ENCODE measurements at regions not wholly inside any gene's neighbourhood (a gene's known extent, or its start where the extent isn't known, plus 50 kb on each side); places are given as distances from the start of the nearest gene placed in this dataset.

- H3K9me3 Mint-ChIP-seq = no peaks in the 10 kb centered on the region
- no peak overlapping the region for H3K27ac Mint-ChIP-seq
- no peak for ATAC-seq (replicated peaks)
- H3K4me1 Mint-ChIP-seq = peaks cover 6% of the 10 kb centered on the region
- no peak overlapping the region for H3K4me3 Mint-ChIP-seq
- no peaks in the 10 kb centered on the region for H3K36me3 Mint-ChIP-seq (ENCODE audit: low read depth)
- peaks cover 3% of the 10 kb centered on the region for H3K27me3 Mint-ChIP-seq
These were observed 68.0 kb downstream of the RGS12 start for GRCh38 chr4:3360777-3361176.

- H3K27ac Mint-ChIP-seq = no peak overlapping the region
- H3K4me1 Mint-ChIP-seq = peaks cover 6% of the 10 kb centered on the region
- ATAC-seq (replicated peaks) = no peak
- H3K27me3 Mint-ChIP-seq = peaks cover 3% of the 10 kb centered on the region
- H3K9me3 Mint-ChIP-seq = no peaks in the 10 kb centered on the region
- no peak overlapping the region for H3K4me3 Mint-ChIP-seq
- no peaks in the 10 kb centered on the region for H3K36me3 Mint-ChIP-seq (ENCODE audit: low read depth)
These were observed 68.6 kb downstream of the RGS12 start for GRCh38 chr4:3361406-3361805.

- Mint-ChIP-seq H3K27me3 (peaks cover 3% of the 10 kb centered on the region), H3K4me1 (peaks cover 6% of the 10 kb centered on the region), H3K27ac (no peak overlapping the region), H3K9me3 (no peaks in the 10 kb centered on the region), H3K4me3 (no peak overlapping the region), H3K36me3 (ENCODE audit: low read depth) (no peaks in the 10 kb centered on the region)
- no peak for ATAC-seq (replicated peaks)
These were observed 69.1 kb downstream of the RGS12 start for GRCh38 chr4:3361896-3362295.

DNA sequence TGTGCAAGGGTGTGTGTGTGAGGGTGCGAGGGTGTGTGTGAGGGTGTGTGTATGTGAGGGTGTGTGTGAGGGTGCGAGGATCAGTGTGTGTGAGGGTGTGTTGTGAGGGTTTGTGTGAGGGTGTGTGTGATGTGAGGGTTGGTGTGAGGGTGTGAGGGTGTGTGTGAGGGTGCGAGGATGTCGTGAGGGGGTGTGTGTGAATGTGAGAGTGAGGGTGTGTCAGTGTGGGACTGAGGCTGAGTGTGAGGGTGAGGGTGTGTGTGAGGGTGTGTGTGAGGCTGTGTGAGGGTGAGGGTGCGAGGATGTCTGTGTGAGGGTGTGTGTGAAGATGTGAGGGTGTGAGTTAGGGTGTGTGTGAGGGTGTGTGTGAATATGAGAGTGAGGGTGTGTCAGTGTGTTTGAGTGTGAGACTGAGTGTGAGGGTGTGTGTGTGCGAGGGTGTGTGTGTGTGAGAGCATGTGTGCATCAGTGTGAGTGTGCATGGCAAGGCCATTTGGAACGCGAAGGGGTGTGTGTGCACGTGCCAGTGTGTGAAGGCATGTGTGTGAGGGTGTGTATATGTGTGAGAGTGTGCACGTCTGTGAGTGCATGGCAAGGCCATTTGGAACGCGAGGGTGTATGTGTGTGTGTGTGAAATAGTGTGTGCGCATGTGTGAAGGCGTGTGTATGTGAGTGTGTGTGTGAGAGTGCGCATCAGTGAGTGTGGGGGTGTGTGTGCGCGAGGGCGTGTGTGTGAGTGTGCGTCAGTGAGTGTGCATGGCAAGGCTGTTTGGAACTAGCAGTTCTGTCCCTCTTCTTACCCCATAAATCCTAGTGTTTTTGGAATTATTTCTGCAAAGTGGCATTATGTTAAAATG, 69.8 kb downstream of the RGS12 start:
- peaks cover 3% of the 10 kb centered on the region for H3K27me3 Mint-ChIP-seq
- H3K36me3 Mint-ChIP-seq (ENCODE audit: low read depth) = no peaks in the 10 kb centered on the region
- ATAC-seq (replicated peaks) = no peak
- no peaks in the 10 kb centered on the region for H3K9me3 Mint-ChIP-seq
- no peak overlapping the region for H3K27ac Mint-ChIP-seq
- peaks cover 6% of the 10 kb centered on the region for H3K4me1 Mint-ChIP-seq
- no peak overlapping the region for H3K4me3 Mint-ChIP-seq

DNA sequence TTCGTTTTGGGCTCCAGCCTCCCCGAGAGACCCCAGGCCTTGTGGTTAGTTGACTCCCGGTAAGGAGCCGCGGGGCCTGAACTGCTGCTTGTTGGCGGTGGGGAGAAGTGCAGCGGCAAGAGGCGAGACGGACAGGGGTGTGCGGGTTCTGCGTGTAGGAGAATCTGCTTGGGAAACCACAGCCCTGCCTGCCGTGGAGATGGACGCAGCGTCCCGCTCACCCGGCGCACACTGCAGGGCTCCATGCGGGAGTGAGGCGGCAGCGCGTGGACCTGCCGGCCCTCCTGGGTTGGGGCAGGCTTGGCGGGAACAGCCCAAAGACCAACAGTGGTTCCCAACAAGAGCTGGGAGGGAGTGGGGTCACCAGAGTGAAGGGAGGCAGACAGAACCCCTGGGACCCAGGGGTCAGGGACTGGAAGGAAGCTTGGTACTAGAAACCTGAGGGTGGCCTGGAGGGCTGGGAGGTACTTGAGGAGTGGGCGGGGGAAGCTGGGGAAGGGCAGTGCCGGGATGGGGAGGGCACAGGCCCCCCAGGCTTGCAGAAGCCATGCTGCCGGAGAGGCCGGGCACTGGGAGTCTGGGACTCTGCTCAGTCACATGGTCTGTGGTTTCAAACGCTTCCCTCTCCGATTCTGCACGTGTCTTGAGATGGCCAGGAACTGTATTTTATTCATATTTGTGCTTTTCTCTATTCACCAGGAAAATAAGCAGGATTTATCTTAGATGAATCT, 70.8 kb downstream of the RGS12 start:
- Mint-ChIP-seq H3K27me3 (peaks cover 3% of the 10 kb centered on the region), H3K4me1 (peaks cover 6% of the 10 kb centered on the region), H3K9me3 (no peaks in the 10 kb centered on the region), H3K27ac (no peak overlapping the region), H3K4me3 (no peak overlapping the region), H3K36me3 (ENCODE audit: low read depth) (no peaks in the 10 kb centered on the region)
- no peak for ATAC-seq (replicated peaks)

GRCh38 chr4:3364199-3364598, 71.4 kb downstream of the RGS12 start:
- no peaks in the 10 kb centered on the region for H3K9me3 Mint-ChIP-seq
- H3K36me3 Mint-ChIP-seq (ENCODE audit: low read depth) = no peaks in the 10 kb centered on the region
- H3K4me3 Mint-ChIP-seq = no peak overlapping the region
- H3K27ac Mint-ChIP-seq = no peak overlapping the region
- no peak for ATAC-seq (replicated peaks)
- peaks cover 6% of the 10 kb centered on the region for H3K4me1 Mint-ChIP-seq
- H3K27me3 Mint-ChIP-seq = peaks cover 3% of the 10 kb centered on the region

DNA sequence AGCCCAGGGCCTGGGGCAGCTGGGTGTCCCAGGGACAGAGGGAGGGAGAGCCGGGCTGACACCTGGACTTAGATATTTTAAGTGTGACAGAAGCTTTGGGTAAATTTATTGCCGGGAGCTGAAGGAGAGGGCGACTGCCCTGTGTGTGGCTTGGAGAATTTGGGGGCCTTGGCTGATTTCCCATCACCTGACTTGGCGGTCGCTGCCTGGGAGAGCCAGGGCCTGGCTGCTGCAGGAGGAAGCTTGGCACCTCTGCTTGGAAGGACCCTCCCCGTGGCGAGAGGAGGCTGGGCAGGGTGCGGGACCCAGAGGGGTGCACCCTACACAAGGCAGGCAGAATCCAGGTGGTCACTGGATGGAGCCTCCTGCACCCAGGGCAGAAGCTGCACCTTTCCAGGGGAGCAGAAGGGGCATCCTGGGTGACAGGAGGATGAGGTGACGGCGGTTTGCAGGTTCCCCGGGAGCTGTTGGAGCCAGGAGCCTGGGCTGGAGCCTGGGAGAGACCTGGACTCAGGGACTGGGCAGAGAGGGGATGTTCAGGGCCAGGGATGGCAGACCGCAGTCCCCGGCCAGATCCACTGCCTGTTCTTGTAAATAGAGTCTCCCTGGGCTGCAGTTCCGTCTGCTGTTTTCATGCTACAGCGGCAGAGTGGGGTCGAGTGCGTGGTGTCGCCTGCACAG, 72.0 kb downstream of the RGS12 start:
- Mint-ChIP-seq H3K36me3 (ENCODE audit: low read depth) (no peaks in the 10 kb centered on the region), H3K27ac (no peak overlapping the region), H3K4me3 (no peak overlapping the region), H3K27me3 (peaks cover 7% of the 10 kb centered on the region), H3K4me1 (peaks cover 10% of the 10 kb centered on the region), H3K9me3 (no peaks in the 10 kb centered on the region)
- no peak for ATAC-seq (replicated peaks)

GRCh38 chr4:3365326-3365725, 72.5 kb downstream of the RGS12 start:
- no peak overlapping the region for H3K4me3 Mint-ChIP-seq

DNA sequence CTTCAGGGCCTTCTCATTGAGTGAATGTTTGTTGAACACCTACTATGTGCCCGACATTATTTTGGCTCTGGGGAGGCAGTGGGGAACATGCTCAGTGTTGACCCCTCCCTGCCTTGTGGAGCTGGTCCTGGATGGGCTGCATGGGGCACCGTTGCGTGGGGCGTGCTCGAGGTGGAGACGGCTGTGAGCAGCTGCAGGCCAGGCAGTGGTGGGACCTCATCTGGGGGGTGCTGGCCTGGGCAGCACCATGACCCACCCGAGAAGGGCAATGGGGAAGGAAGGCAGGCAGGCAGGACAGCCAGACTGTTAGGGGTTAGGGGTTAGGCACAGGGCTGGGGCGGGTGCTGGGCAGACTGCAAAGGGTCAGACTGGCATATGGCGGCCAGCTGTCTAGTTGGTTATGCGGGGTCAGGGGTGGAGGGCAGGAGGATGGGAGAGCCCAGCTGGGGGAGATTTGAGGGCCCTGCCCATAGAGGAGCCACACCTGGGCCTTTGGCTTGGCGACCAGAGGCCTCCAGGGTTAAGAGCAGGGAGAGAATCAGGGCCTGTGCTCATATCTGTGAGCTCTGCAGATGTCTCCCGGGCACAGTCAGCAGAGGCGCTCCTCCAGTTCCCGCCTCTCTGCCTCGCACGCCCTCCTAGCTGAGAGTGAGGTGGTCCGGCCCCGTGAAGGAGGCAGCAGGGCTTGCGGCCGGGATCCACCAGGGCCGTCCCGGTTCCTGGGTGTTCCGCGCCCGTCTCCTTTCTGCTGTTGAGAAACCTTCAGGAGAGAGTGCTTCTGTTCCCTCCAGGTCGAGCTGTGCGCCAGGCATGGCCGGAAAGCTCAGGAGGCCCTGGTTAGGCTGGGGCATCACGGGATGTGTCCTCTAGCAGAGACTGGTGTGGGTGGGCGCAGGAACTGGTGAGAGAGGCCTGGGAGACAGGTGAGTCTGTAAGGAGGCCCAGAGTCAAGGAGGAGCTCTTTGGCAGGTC, 73.3 kb downstream of the RGS12 start:
- Mint-ChIP-seq H3K9me3 (no peaks in the 10 kb centered on the region), H3K36me3 (ENCODE audit: low read depth) (no peaks in the 10 kb centered on the region), H3K27ac (no peak overlapping the region), H3K27me3 (peaks cover 14% of the 10 kb centered on the region), H3K4me1 (peaks cover 13% of the 10 kb centered on the region), H3K4me3 (no peak overlapping the region)
- ATAC-seq (replicated peaks) = no peak

More at GRCh38 chr4:3365326-3365725, 72.5 kb downstream of the RGS12 start:
- peaks cover 11% of the 10 kb centered on the region for H3K27me3 Mint-ChIP-seq
- no peaks in the 10 kb centered on the region for H3K36me3 Mint-ChIP-seq (ENCODE audit: low read depth)
- no peak for ATAC-seq (replicated peaks)
- H3K4me1 Mint-ChIP-seq = peaks cover 12% of the 10 kb centered on the region
- H3K27ac Mint-ChIP-seq = no peak overlapping the region
- H3K9me3 Mint-ChIP-seq = no peaks in the 10 kb centered on the region

- ATAC-seq (replicated peaks) = no peak
- H3K9me3 Mint-ChIP-seq = no peaks in the 10 kb centered on the region
- no peak overlapping the region for H3K27ac Mint-ChIP-seq
- H3K27me3 Mint-ChIP-seq = peaks cover 18% of the 10 kb centered on the region
- H3K4me1 Mint-ChIP-seq = peaks cover 15% of the 10 kb centered on the region
- H3K36me3 Mint-ChIP-seq (ENCODE audit: low read depth) = no peaks in the 10 kb centered on the region
- H3K4me3 Mint-ChIP-seq = no peak overlapping the region
These were observed 74.3 kb downstream of the RGS12 start for GRCh38 chr4:3366893-3367775.

DNA sequence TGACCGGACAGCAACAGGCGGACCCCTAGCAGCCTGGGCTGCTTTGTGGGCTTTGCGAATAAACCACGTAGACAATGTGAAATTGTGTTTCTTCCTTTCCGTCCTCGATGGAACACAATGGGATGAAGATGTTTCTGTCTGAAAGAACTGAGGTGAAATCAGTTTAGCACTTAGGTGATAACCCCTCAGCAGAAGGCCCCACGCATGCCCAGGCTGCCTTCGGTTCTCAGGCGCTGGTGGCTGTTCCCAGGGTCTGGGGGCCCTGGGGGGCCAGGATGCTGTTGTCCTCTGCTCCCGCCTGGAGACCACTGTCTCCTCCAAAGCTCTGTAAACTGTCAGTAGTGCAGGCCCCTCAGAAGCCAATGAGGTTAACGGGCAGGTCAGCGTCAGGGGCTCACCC, 73.9 kb upstream of the HGFAC start:
- H3K27me3 Mint-ChIP-seq = peaks cover 15% of the 10 kb centered on the region
- H3K27ac Mint-ChIP-seq = no peak overlapping the region
- H3K9me3 Mint-ChIP-seq = no peaks in the 10 kb centered on the region
- H3K4me3 Mint-ChIP-seq = no peak overlapping the region
- H3K4me1 Mint-ChIP-seq = peaks cover 20% of the 10 kb centered on the region
- no peaks in the 10 kb centered on the region for H3K36me3 Mint-ChIP-seq (ENCODE audit: low read depth)
- no peak for ATAC-seq (replicated peaks)

DNA sequence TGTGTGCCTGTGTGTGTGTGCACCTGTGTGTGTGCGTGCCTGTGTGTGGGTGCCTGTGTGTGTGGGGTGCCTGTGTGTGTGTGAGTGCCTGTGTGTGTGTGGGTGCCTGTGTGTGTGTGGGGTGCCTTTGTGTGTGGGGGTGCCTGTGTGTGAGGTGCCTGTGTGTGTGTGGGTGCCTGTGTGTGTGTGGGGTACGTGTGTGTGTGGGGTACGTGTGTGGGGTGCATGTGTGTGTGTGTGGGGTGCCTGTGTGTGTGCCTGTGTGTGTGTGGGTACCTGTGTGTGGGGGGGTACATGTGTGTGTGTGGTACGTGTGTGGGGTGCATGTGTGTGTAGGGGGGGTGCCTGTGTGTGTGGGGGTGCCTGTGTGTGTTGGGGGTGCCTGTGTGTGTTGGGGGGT, 73.4 kb upstream of the HGFAC start:
- Mint-ChIP-seq H3K4me1 (peaks cover 20% of the 10 kb centered on the region), H3K36me3 (ENCODE audit: low read depth) (no peaks in the 10 kb centered on the region), H3K9me3 (no peaks in the 10 kb centered on the region), H3K27ac (no peak overlapping the region), H3K4me3 (no peak overlapping the region), H3K27me3 (peaks cover 15% of the 10 kb centered on the region)
- no peak for ATAC-seq (replicated peaks)

Data from activated T-helper 17 cell treated with anti-CD3 and anti-CD28 coated beads, Interleukin-2, amount 50 U/mL, for 72 hours (primary cell).